Erythroblast (primary cell): ENCODE measurements at regions not wholly inside any gene's neighbourhood (a gene's known extent, or its start where the extent isn't known, plus 50 kb on each side); places are given as distances from the start of the nearest gene placed in this dataset.
A peak's percentile ranks its signal among the peaks of the same experiment; 100 is the strongest.

Experiments
- DNase-seq, 2 experiments: peaks; one replicate each; lab custom pipeline; 2025; lab: John Stamatoyannopoulos, UW
- GATA1 ChIP-seq: IDR thresholded peaks from 2 replicates; pipeline ENCODE4 v1.6.1; 2011; ENCODE audit warnings: low read depth, mild to moderate bottlenecking, control low read depth, low read length, moderate library complexity
- POLR2A ChIP-seq: IDR thresholded peaks from 2 replicates; pipeline ENCODE4 v1.6.1; 2011; ENCODE audit warnings: mild to moderate bottlenecking, low read length

GRCh38 chr16:85387171-85387507 lies 226.0 kb upstream of the GSE1 start:
- TF ChIP-seq GATA1 (no peak), POLR2A (no peak)
- DNase-seq, result no peak

- DNase-seq, result no peak
- TF ChIP-seq POLR2A, result no peak
- no peak for TF ChIP-seq GATA1
Observed at GRCh38 chr16:85387731-85388295, 225.3 kb upstream of the GSE1 start.

- DNase-seq, result no peak
- TF ChIP-seq POLR2A (no peak), GATA1 (no peak)
Observed at GRCh38 chr16:85389679-85390470, 223.2 kb upstream of the GSE1 start.

- DNase-seq, result peak; percentile 96
- peak; percentile 42 for TF ChIP-seq POLR2A
- no peak for TF ChIP-seq GATA1
Observed at GRCh38 chr16:85390511-85391174, 222.5 kb upstream of the GSE1 start.

GRCh38 chr16:85391175-85391707 lies 221.9 kb upstream of the GSE1 start:
- TF ChIP-seq POLR2A, result no peak
- no peak for TF ChIP-seq GATA1
- DNase-seq, result no peak

GRCh38 chr16:85391769-85392583 lies 221.1 kb upstream of the GSE1 start:
- no peak for DNase-seq
- TF ChIP-seq GATA1, result no peak
- TF ChIP-seq POLR2A, result no peak

- TF ChIP-seq GATA1, result no peak
- no peak for TF ChIP-seq POLR2A
- no peak for DNase-seq
Observed at GRCh38 chr16:85392756-85393673, 220.1 kb upstream of the GSE1 start.

- TF ChIP-seq GATA1 (no peak), POLR2A (no peak)
- peak; percentile 78 to 87 for DNase-seq
Observed at GRCh38 chr16:85393674-85394451, 219.3 kb upstream of the GSE1 start.

- TF ChIP-seq GATA1 (no peak), POLR2A (no peak)
- no peak for DNase-seq
Observed at GRCh38 chr16:85394456-85395206, 218.5 kb upstream of the GSE1 start.

- TF ChIP-seq POLR2A, result no peak
- DNase-seq, result no peak
Observed at GRCh38 chr16:85395207-85395912, 217.8 kb upstream of the GSE1 start.
